HepG2 (cell line): ENCODE measurements at regions not wholly inside any gene's neighbourhood (a gene's known extent, or its start where the extent isn't known, plus 50 kb on each side); places are given as distances from the start of the nearest gene placed in this dataset.

Source experiments
- ATAC-seq: fragments of 200-7000 bp; cut with Tn5 transposase; 3 replicates; pipeline ENCODE4 v1.9.1; 2020; ENCODE audit warnings: mild to moderate bottlenecking, moderate library complexity
- BruUV-seq: library from RNA; stranded (reverse); fragments of 400-500 nt; replicated peaks from 2 replicates; lab custom pipeline; 2021; lab: Mats Ljungman, UMichigan
- CTCF ChIA-PET: fragments of 300-600 bp; formaldehyde crosslinking; extraction: SDS; loops from one replicate; lab custom pipeline; 2021; ENCODE audit warnings: low total read pairs, inconsistent platforms, low intra/inter-chr PET ratio; lab: Yijun Ruan, JAX
- POLR2A ChIA-PET: fragments of 350-600 bp; sonication (Branson Sonifier 250); formaldehyde crosslinking; loops from one replicate; lab custom pipeline; 2020; ENCODE audit warnings: antibody characterized with exemption, inconsistent platforms; lab: Yijun Ruan, JAX
- DNase-seq: peaks from one replicate; pipeline ENCODE4 v3.0.0-alpha.2; 2015; ENCODE audit warnings: low spot score
- FAIRE-seq: peaks from 3 replicates; lab custom pipeline; 2011; peaks lifted over from hg19 to GRCh38; lab: Jason Lieb, UNC
- H2AFZ ChIP-seq: one replicate; pipeline ENCODE4 v1.6.1; 2011; ENCODE audit warnings: low read length, inconsistent platforms
- H3K27ac ChIP-seq: fragments of 300-600 bp; 3 replicates; pipeline ENCODE4 v1.8.0; 2011; ENCODE audit warnings: mixed run types, mild to moderate bottlenecking, mixed read lengths, low read length, inconsistent platforms; ENCODE audit not compliant: insufficient read depth; ENCODE audit errors: extremely low read length
- H3K27me3 ChIP-seq, 2 experiments: fragments of 200-600 bp in 1 of 2; 2 replicates in 1 of 2; 3 replicates in 1 of 2; pipeline versions ENCODE4 v1.6.0 to v1.8.0; 2011; ENCODE audit warnings: low read length in 2 of 2, mild to moderate bottlenecking in 2 of 2, moderate library complexity in 2 of 2, inconsistent platforms in 1 of 2; ENCODE audit not compliant: insufficient read depth in 2 of 2, control insufficient read depth in 1 of 2
- H3K36me3 ChIP-seq, 2 experiments: fragments of 200-600 bp in 1 of 2; replicated peaks in 1 of 2; 2 replicates in 1 of 2; 3 replicates in 1 of 2; pipeline versions ENCODE4 v1.5.1 to v1.8.0; 2011; ENCODE audit warnings: low read length in 2 of 2, inconsistent platforms in 1 of 2; ENCODE audit not compliant: insufficient read depth in 2 of 2, control insufficient read depth in 1 of 2
- H3K4me1 ChIP-seq: 2 replicates; pipeline ENCODE4 v1.5.1; 2012; ENCODE audit warnings: low read length, inconsistent platforms; ENCODE audit not compliant: insufficient read depth
- H3K4me2 ChIP-seq: 2 replicates; pipeline ENCODE4 v1.6.0; 2011; ENCODE audit warnings: low read depth, low read length, inconsistent platforms
- H3K4me3 ChIP-seq, 3 experiments: fragments of 200-600 bp in 1 of 3; sonication (generic), shearing (Covaris generic) in 1 of 3; replicated peaks in 1 of 3; 2 replicates each; pipeline ENCODE4 v1.5.1; 2011 to 2016; ENCODE audit warnings: low read length in 3 of 3, inconsistent platforms in 2 of 3, low read depth in 2 of 3, mild to moderate bottlenecking in 2 of 3, control low read depth in 1 of 3, mixed read lengths in 1 of 3; ENCODE audit not compliant: insufficient read depth in 1 of 3
- H3K79me2 ChIP-seq: one replicate; pipeline ENCODE4 v1.6.1; 2011; ENCODE audit warnings: low read length, inconsistent platforms; ENCODE audit not compliant: insufficient read depth
- H3K9ac ChIP-seq: 2 replicates; pipeline ENCODE4 v1.6.0; 2011; ENCODE audit warnings: mild to moderate bottlenecking, low read depth, low read length, inconsistent platforms; ENCODE audit not compliant: insufficient read depth
- H3K9me3 ChIP-seq: 2 replicates; pipeline ENCODE4 v1.5.1; 2012; ENCODE audit warnings: mild to moderate bottlenecking, low read length
- H4K20me1 ChIP-seq: 2 replicates; pipeline ENCODE4 v1.6.0; 2011; ENCODE audit warnings: inconsistent platforms, mild to moderate bottlenecking, low read length, moderate library complexity; ENCODE audit not compliant: insufficient read depth
- CENPT ChIP-seq: sonication (generic); formaldehyde crosslinking; IDR thresholded peaks from 2 replicates; pipeline ENCODE4 v1.8.0; 2022; ENCODE audit warnings: low read depth, mild to moderate bottlenecking, moderate library complexity, missing genetic modification reagents
- GTF2F1 ChIP-seq: fragments of 150-350 bp; IDR thresholded peaks from 2 replicates; pipeline ENCODE4 v1.6.1; 2014; ENCODE audit warnings: low read length
- GTF3A ChIP-seq: sonication (generic); formaldehyde crosslinking; conservative IDR thresholded peaks from 2 replicates; pipeline ENCODE4 v1.4.0; 2020; ENCODE audit warnings: mild to moderate bottlenecking, missing genetic modification reagents
- HNRNPK ChIP-seq: fragments of 200-400 bp; formaldehyde crosslinking; IDR thresholded peaks from 2 replicates; pipeline ENCODE4 v1.6.1; 2018; ENCODE audit warnings: low read length, low read depth, moderate library complexity, mild to moderate bottlenecking; ENCODE audit not compliant: poor library complexity, severe bottlenecking
- IKZF4 ChIP-seq: sonication (generic); formaldehyde crosslinking; IDR thresholded peaks from 2 replicates; pipeline ENCODE4 v1.5.1; 2020; ENCODE audit warnings: borderline replicate concordance, mild to moderate bottlenecking, low read depth, missing genetic modification reagents; ENCODE audit errors: not compliant biosample characterization
- POGZ ChIP-seq: sonication (generic); formaldehyde crosslinking; IDR thresholded peaks from 2 replicates; pipeline ENCODE4 v1.4.0; 2020; ENCODE audit warnings: mild to moderate bottlenecking, missing genetic modification reagents
- POLR2A ChIP-seq, 2 experiments: IDR thresholded peaks; 2 replicates each; pipeline ENCODE4 v1.6.1; 2011; ENCODE audit warnings: low read depth in 2 of 2, low read length in 2 of 2, mild to moderate bottlenecking in 1 of 2, moderate library complexity in 1 of 2; ENCODE audit not compliant: insufficient read depth in 1 of 2
- REST ChIP-seq, 2 experiments: IDR thresholded peaks; 2 replicates each; pipeline ENCODE4 v1.6.1; 2011 to 2012; ENCODE audit warnings: low read length in 2 of 2, borderline replicate concordance in 1 of 2, low read depth in 1 of 2, mild to moderate bottlenecking in 1 of 2, moderate library complexity in 1 of 2
- TCF7 ChIP-seq: sonication (generic); IDR thresholded peaks from 2 replicates; pipeline ENCODE4 v1.6.1; 2016; ENCODE audit warnings: antibody characterized with exemption, low read depth
- THYN1 ChIP-seq: sonication (generic); formaldehyde crosslinking; IDR thresholded peaks from 2 replicates; pipeline ENCODE4 v1.8.1; 2023; ENCODE audit warnings: low read depth, mild to moderate bottlenecking, moderate library complexity, missing genetic modification reagents, borderline replicate concordance
- ZFP36L2 ChIP-seq: sonication (generic); formaldehyde crosslinking; IDR thresholded peaks from 2 replicates; pipeline ENCODE4 v1.4.0; 2020; ENCODE audit warnings: missing genetic modification reagents
- ZMYM4 ChIP-seq: sonication (generic); formaldehyde crosslinking; IDR thresholded peaks from 2 replicates; pipeline ENCODE4 v1.8.1; 2023; ENCODE audit warnings: mild to moderate bottlenecking, missing genetic modification reagents
- ZNF101 ChIP-seq: sonication (generic); formaldehyde crosslinking; IDR thresholded peaks from 2 replicates; pipeline ENCODE4 v1.4.0; 2020; ENCODE audit warnings: mild to moderate bottlenecking, low read depth, missing genetic modification reagents, borderline replicate concordance
- ZNF20 ChIP-seq: sonication (generic); formaldehyde crosslinking; IDR thresholded peaks from 2 replicates; pipeline ENCODE4 v1.4.0; 2020; ENCODE audit warnings: mild to moderate bottlenecking, moderate library complexity, missing genetic modification reagents
- WGBS: methylation state at CpG from one replicate; pipeline ENCODE4 v1.1.6; 2017; ENCODE audit warnings: low lambda C conversion rate; 5-methylcytosine and 5-hydroxymethylcytosine counted together
- in situ Hi-C: cut with HindIII; loops from 2 replicates; pipeline ENCODE4 v1.10.0; 2017; ENCODE audit warnings: low pct_unique_long_range_greater_than_20kb; ENCODE audit not compliant: extremely low pct_ligation_motif_present
- intact Hi-C: fragments of 100-400 bp; cut with micrococcal nuclease; formaldehyde crosslinking; loops from one replicate; pipeline ENCODE4 v1.10.0; 2022; ENCODE audit not compliant: unreplicated experiment

GRCh38 chr17:56697190-56697589 is 103.7 kb downstream of the NOG start:
- no peaks in the 10 kb centered on the region for H3K4me1 ChIP-seq
- H2AFZ ChIP-seq = no peak overlapping the region
- H3K79me2 ChIP-seq = no peaks in the 10 kb centered on the region
- DNase-seq (no peak), FAIRE-seq (no peak), ATAC-seq (no peak)
- no peaks in the 10 kb centered on the region for H3K36me3 ChIP-seq
- H4K20me1 ChIP-seq = no peaks in the 10 kb centered on the region
- H3K4me3 ChIP-seq = no peak overlapping the region
- intact Hi-C loops = no loop called here
- in situ Hi-C loops = no loop called here
- WGBS = 2% methylated on average over 4 of the region's 4 CpGs
- POLR2A ChIA-PET = no interaction called here
- no peak overlapping the region for H3K9ac ChIP-seq
- H3K27ac ChIP-seq = no peak overlapping the region
- no peak for TF ChIP-seq ZNF20 (CRISPR knock-in tag)
- no peak for TF ChIP-seq POGZ (CRISPR knock-in tag)
- TF ChIP-seq ZNF101 (CRISPR knock-in tag) = no peak
- TF ChIP-seq GTF3A (CRISPR knock-in tag) = no peak
- CTCF ChIA-PET = no interaction called here
- BruUV-seq = no TSS peak
- H3K27me3 ChIP-seq = peaks cover 0 to 34% of the 10 kb centered on the region in 2 experiments; a peak in 4 of 5 replicates
- H3K4me2 ChIP-seq = no peak overlapping the region
- no peaks in the 10 kb centered on the region for H3K9me3 ChIP-seq

- Histone ChIP-seq H3K4me1 (no peaks in the 10 kb centered on the region), H3K27me3 (peaks cover 0 to 42% of the 10 kb centered on the region in 2 experiments; a peak in 4 of 5 replicates), H3K4me3 (no peak overlapping the region), H3K9me3 (no peaks in the 10 kb centered on the region), H4K20me1 (no peaks in the 10 kb centered on the region), H3K36me3 (no peaks in the 10 kb centered on the region), H2AFZ (no peak overlapping the region), H3K9ac (no peak overlapping the region), H3K79me2 (no peaks in the 10 kb centered on the region), H3K4me2 (no peak overlapping the region), H3K27ac (no peak overlapping the region)
- no peak for DNase-seq
- BruUV-seq = no TSS peak
- 9% methylated on average over 12 of the region's 18 CpGs for WGBS
- ATAC-seq = peak; percentile 28; the same call in 2 of the 3 replicates
- in situ Hi-C loops = no loop called here
- intact Hi-C loops = no loop called here
- no peak for TF ChIP-seq HNRNPK
- no peak for TF ChIP-seq ZFP36L2 (CRISPR knock-in tag)
- TF ChIP-seq POLR2A (IDR thresholded peaks at IDR 0.05; ENCODE audit: insufficient read depth in 1 of 2, low read depth in 2 of 2, low read length in 2 of 2) = no peak
- no peak for TF ChIP-seq IKZF4 (CRISPR knock-in tag)
- no peak for TF ChIP-seq ZMYM4 (CRISPR knock-in tag)
- no peak for TF ChIP-seq CENPT (CRISPR knock-in tag)
- no peak for TF ChIP-seq GTF2F1
- TF ChIP-seq TCF7 = peak; percentile 46; the same call in 1 of the 2 replicates
- peak in 1 of 2 experiments; percentile 73; a peak in 2 of 4 replicates for TF ChIP-seq REST (IDR thresholded peaks at IDR 0.05; ENCODE audit: borderline replicate concordance in 1 of 2, low read depth in 1 of 2, low read length in 2 of 2)
- TF ChIP-seq GTF3A (CRISPR knock-in tag) = no peak
- TF ChIP-seq THYN1 = no peak
- POLR2A ChIA-PET = no interaction called here
- no peak for FAIRE-seq
- CTCF ChIA-PET = no interaction called here
Measured at GRCh38 chr17:56699186-56699894, 105.8 kb downstream of the NOG start.
